SJSA1 (cell line): ENCODE measurements at regions not wholly inside any gene's neighbourhood (a gene's known extent, or its start where the extent isn't known, plus 50 kb on each side); places are given as distances from the start of the nearest gene placed in this dataset.

Experiments
- DNase-seq, 2 experiments: peaks; one replicate each; pipeline ENCODE4 v3.0.0-alpha.2; 2015 to 2020; ENCODE audit warnings: low spot score in 2 of 2, low read depth in 1 of 2
- H3K27ac ChIP-seq: fragments of 250-450 bp; sonication (Bioruptor Pico); 2 replicates; pipeline ENCODE4 v1.5.1; 2020; ENCODE audit warnings: mild to moderate bottlenecking, moderate library complexity
- H3K27me3 ChIP-seq: fragments of 250-450 bp; sonication (Bioruptor Pico); replicated peaks from 2 replicates; pipeline ENCODE4 v1.5.1; 2020; ENCODE audit warnings: mild to moderate bottlenecking, moderate library complexity
- H3K36me3 ChIP-seq: fragments of 250-450 bp; sonication (Bioruptor Pico); 2 replicates; pipeline ENCODE4 v1.5.1; 2020; ENCODE audit warnings: mild to moderate bottlenecking
- H3K4me1 ChIP-seq: fragments of 250-450 bp; sonication (Bioruptor Pico); replicated peaks from 2 replicates; pipeline ENCODE4 v1.6.1; 2021; ENCODE audit warnings: mild to moderate bottlenecking
- H3K4me3 ChIP-seq: fragments of 250-450 bp; sonication (Bioruptor Pico); 2 replicates; pipeline ENCODE4 v1.5.1; 2020; ENCODE audit warnings: mild to moderate bottlenecking
- H3K9me3 ChIP-seq: fragments of 250-450 bp; sonication (Bioruptor Pico); replicated peaks from 2 replicates; pipeline ENCODE4 v1.5.1; 2020; ENCODE audit warnings: mild to moderate bottlenecking

DNA sequence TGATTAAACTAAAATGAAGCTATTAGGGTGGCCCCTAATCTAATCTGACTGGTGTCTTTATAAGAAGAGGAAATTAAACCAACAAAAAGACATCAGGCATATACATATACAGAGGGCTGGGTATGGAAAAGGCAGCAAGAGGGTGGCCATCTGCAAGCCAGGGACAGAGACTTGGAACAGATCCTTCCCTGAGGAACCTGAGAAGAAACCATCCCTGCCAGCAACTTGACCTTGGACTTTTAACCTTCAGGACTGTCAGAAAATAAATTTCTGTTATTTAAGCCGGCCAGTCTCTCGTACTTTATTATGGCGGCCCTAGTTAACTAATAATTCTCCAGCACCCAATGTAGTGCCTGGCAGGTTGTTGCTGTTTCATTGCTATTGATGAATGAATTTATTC is 361.5 kb upstream of the PDGFD start:
- Histone ChIP-seq H3K9me3 (no peaks in the 10 kb centered on the region), H3K4me3 (no peak overlapping the region), H3K36me3 (no peaks in the 10 kb centered on the region)

DNA sequence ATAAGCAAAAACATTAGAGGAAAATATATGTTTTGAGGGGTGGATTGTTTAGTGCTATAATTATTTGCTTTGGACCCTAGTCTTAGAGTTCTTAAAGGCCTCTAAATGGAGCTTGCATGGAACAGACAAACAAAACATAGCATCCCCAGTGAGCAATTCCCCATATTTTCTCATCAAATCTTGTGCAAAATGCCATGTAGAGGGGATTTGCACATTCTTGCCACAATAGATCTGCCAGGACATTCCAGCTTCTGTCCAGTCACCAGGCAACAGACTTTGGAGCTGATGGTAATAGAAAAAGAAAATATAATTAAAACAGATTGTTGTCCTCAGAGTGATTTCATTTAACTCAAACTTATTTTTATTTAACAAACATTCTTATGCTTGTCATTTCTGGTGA is 360.3 kb upstream of the PDGFD start:
- Histone ChIP-seq H3K27ac (no peak overlapping the region), H3K4me1 (no peaks in the 10 kb centered on the region), H3K36me3 (no peaks in the 10 kb centered on the region), H3K9me3 (no peaks in the 10 kb centered on the region), H3K4me3 (no peak overlapping the region), H3K27me3 (no peaks in the 10 kb centered on the region)
- DNase-seq, result no peak

More for the DNA sequence above, 361.5 kb upstream of the PDGFD start:
- H3K27me3 ChIP-seq, result no peaks in the 10 kb centered on the region
- no peak overlapping the region for H3K27ac ChIP-seq
- no peak for DNase-seq
- no peaks in the 10 kb centered on the region for H3K4me1 ChIP-seq

DNA sequence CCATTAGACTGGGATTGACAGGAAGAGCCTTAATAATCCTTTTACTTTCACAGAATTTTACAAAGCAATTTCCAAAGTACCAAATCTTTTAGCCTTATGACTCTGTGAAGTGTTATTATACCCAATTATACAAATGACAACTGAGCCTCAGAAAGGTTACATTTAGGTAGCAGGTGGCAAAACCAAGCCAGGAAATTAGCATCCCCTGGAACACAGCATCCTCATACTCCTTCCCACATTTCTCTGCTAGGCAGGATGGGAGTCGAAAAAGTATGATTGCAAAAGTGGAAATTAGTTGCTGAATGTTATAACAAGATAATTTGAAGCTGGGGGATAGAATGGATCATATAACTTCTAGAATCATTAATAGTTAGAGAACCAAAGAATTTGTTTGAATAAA is 359.7 kb upstream of the PDGFD start:
- no peak for DNase-seq
- Histone ChIP-seq H3K27ac (no peak overlapping the region), H3K9me3 (no peaks in the 10 kb centered on the region), H3K36me3 (no peaks in the 10 kb centered on the region), H3K27me3 (no peaks in the 10 kb centered on the region), H3K4me1 (no peaks in the 10 kb centered on the region), H3K4me3 (no peak overlapping the region)

DNA sequence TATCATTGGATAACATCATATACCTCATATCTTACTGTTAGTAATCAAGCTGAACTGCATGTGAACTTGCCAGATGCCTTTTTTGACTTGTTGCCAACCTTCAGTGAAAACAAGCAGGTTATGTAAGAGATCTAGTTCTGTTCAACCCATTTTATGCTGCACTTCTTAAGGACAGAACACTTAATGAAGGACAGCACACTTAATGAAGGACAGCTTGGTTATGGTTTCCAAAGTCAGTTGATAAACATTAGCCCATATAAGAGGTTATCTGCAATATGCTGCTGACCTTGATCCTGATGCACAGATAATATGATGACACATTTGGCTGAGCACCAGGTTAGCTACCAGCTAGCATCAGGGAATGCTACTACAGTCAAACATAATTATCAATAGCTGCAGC is 358.7 kb upstream of the PDGFD start:
- no peak overlapping the region for H3K27ac ChIP-seq
- H3K36me3 ChIP-seq, result no peaks in the 10 kb centered on the region
- no peaks in the 10 kb centered on the region for H3K4me1 ChIP-seq
- no peaks in the 10 kb centered on the region for H3K27me3 ChIP-seq
- no peak for DNase-seq
- H3K4me3 ChIP-seq, result no peak overlapping the region
- no peaks in the 10 kb centered on the region for H3K9me3 ChIP-seq

DNA sequence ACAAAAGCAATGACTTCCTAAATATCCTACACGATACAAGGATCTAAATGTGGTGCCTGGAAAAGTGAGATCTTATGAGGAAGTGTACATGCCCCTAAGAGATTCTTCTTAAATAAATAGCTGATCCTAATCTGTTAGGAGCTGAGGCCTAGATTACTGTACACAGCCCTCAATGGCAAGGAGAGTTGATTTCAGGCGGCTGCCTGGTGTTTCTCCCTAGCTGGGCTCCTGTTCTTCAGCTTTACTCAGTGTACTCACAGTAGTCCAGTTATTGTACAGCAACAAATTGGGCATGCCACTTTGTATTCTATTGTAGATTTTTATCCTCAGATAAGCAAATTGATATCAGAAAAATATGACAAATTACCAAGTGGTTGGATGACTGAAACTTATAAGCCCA is 358.2 kb upstream of the PDGFD start:
- no peaks in the 10 kb centered on the region for H3K4me1 ChIP-seq
- no peaks in the 10 kb centered on the region for H3K36me3 ChIP-seq
- no peak overlapping the region for H3K4me3 ChIP-seq
- no peaks in the 10 kb centered on the region for H3K9me3 ChIP-seq
- no peak overlapping the region for H3K27ac ChIP-seq
- H3K27me3 ChIP-seq, result no peaks in the 10 kb centered on the region
- no peak for DNase-seq

DNA sequence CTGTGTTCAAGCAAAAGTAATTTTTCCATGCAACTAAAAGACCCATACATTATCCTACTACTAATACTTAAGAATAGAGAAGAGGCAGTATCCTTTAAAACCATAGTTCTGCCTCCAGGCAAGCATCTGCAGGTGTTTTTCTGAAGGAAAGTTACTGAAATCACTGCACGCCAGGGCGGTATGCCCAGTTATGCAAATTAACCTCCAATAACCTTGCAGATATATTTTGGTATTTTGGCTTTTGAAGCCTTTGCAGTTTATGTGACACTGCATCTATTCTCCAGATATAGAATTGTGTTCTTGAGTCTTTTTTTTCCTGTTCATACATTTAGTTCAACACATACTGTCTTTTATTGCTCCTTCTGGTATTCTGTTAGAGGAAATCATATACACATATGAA is 346.2 kb upstream of the PDGFD start:
- H3K9me3 ChIP-seq, result no peaks in the 10 kb centered on the region
- no peak overlapping the region for H3K4me3 ChIP-seq
- no peaks in the 10 kb centered on the region for H3K27me3 ChIP-seq
- no peaks in the 10 kb centered on the region for H3K36me3 ChIP-seq
- no peaks in the 10 kb centered on the region for H3K4me1 ChIP-seq
- no peak for DNase-seq
- no peak overlapping the region for H3K27ac ChIP-seq

DNA sequence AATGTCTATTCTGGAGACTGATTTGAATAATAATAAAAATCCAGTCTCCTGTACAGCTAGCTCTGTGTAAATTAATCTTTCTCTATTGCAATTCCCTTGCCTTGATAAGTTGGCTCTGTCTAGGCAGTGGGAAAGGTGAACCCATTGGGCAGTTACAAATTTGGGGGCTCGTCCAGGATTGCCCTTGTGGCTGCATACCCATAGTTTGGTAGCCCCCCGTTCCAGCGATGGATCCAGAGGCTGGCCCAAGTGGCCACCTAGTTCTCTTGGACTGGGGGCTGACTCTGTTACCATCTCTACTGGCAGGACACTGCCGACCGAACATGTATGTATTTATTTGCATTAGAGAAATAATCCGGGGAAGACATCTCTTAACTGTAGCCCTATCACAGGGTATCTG is 326.2 kb upstream of the PDGFD start:
- Histone ChIP-seq H3K4me3 (no peak overlapping the region), H3K27ac (no peak overlapping the region), H3K36me3 (no peaks in the 10 kb centered on the region), H3K4me1 (no peaks in the 10 kb centered on the region), H3K9me3 (no peaks in the 10 kb centered on the region), H3K27me3 (no peaks in the 10 kb centered on the region)
- DNase-seq, result no peak

DNA sequence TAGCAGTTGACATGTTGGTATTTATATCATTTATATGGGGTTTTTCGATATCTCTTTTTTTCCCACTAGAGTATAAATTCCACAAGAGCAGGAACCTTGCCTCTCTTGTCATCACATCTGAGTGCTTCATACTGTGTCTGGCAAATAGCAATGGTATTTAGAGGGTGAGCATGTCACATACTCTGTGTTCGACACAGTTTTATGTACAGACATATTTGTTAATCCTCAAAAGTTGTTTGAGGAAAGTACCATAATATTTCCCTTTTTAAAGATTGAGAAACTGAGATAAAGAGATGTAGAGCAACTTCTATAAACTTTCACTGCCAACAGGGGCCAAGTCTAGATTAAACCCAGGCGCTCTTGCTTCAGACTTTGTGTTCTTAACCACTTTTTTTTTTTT is 324.6 kb upstream of the PDGFD start:
- Histone ChIP-seq H3K4me1 (no peaks in the 10 kb centered on the region), H3K27ac (no peak overlapping the region), H3K9me3 (no peaks in the 10 kb centered on the region), H3K36me3 (no peaks in the 10 kb centered on the region), H3K27me3 (no peaks in the 10 kb centered on the region), H3K4me3 (no peak overlapping the region)
- no peak for DNase-seq

DNA sequence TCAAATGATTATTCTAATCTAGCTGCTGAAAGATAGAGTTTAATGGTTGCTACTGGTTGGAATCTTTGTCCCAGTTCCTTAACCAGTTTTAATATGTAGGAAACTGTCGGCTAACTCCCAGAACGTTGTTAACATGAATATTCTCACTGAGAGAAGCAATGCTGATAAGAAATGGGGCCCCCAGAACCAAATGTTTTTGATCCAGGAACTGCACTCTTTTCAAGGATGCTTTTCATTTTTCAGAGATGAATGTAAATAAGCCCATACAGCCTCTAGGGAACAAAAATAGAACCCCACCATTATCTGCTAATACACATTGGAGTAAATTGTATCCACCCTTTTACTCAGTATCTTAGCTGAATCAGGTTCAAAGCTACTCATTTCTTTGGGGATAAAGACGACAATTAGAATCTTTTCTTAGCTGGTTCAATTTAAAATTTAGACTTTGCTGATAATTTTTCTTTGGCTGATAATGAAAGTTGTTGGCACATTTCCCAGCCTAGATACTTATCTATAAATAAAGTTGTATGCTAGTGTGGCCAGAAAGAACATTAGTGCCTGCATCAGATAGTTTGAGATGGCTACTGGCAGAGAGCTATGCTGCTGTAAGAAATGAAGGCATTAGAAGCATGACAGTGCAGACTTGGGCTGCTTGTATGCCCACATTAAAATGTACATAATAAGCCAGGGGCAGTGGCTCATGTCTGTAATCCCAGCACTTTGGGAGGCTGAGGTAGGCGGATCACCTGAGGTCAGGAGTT is 323.3 kb upstream of the PDGFD start:
- H3K27ac ChIP-seq, result no peak overlapping the region
- H3K36me3 ChIP-seq, result no peaks in the 10 kb centered on the region
- H3K4me3 ChIP-seq, result no peak overlapping the region
- no peaks in the 10 kb centered on the region for H3K27me3 ChIP-seq
- no peaks in the 10 kb centered on the region for H3K4me1 ChIP-seq
- H3K9me3 ChIP-seq, result no peaks in the 10 kb centered on the region
- no peak for DNase-seq

DNA sequence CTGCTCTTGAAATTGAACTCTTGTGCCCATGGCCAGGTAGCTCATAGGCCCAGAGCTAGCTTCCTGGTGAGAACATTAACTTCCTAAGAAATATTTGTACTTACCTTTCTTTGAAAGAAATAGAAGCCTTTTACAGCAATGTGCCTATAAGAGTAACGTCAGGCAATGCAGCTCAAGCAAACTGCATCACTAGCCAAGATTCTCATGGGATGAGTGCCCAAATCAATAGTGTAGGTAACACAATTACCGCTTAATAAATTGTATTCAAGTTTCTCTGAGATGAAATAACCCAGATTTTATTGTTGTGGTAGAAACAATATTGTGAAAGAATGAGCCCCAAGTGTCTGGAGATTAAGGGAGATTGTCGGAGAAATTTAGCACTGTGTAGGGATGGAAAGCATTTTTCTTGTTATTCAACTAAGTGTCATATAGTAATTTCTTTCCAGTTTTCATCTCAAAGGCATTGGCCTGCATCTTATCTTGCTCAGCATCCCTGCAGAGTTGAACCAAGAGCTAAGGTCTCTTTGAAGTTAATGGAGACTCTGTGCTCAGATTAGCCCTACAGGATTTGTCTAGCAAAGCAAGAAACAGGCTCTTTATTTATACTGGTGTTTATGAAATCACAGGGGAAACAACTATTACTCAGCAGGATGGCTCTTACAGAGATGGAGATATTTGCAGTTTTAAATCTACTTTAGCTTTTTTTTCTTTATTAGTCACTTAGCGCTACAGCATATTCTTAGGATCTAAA is 321.0 kb upstream of the PDGFD start:
- Histone ChIP-seq H3K4me3 (no peak overlapping the region), H3K4me1 (no peaks in the 10 kb centered on the region), H3K9me3 (no peaks in the 10 kb centered on the region), H3K27me3 (no peaks in the 10 kb centered on the region), H3K27ac (no peak overlapping the region), H3K36me3 (no peaks in the 10 kb centered on the region)
- DNase-seq, result no peak

DNA sequence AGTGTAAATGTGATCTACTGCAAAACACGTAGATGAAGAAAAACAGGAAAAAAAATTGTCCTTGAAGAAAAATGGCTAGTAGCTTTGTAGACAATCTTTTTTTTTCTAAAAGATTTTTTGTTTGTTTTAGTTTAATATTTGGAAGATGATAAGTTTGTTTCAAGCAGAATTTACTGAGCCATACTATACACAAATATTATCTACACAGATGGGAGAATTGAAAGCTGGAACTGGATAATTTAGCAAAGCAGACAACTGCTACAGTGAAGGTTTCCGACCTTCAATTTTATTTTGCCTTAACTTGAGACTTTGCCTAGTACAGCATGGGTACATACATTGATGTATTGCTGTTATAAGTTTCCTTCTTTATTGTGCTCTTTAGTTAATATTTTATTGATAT is 313.0 kb upstream of the PDGFD start:
- no peak for DNase-seq
- no peaks in the 10 kb centered on the region for H3K27me3 ChIP-seq

DNA sequence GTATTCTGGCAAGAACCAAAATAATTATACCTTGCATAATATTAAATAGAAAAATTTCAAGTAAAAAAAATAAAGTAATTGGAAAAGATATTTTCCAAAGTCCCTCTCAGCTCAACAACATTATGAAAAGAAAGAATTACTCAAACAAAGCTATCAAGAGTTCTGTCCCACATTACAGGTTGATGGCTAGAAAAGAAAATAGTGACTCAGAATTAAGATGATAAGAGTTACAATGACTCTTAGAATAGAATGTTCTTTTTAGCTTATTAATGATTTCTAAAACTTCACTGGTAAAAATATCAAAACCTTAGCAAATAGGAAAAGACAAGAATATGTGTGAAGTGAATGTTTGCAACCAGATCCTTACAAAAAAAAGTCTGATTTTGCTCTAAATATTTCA is 312.5 kb upstream of the PDGFD start:
- H3K9me3 ChIP-seq, result no peaks in the 10 kb centered on the region
- no peaks in the 10 kb centered on the region for H3K36me3 ChIP-seq
- no peaks in the 10 kb centered on the region for H3K4me1 ChIP-seq
- no peak overlapping the region for H3K4me3 ChIP-seq
- H3K27ac ChIP-seq, result no peak overlapping the region
- no peaks in the 10 kb centered on the region for H3K27me3 ChIP-seq
- DNase-seq, result no peak

More for the DNA sequence above, 313.0 kb upstream of the PDGFD start:
- Histone ChIP-seq H3K4me3 (no peak overlapping the region), H3K4me1 (no peaks in the 10 kb centered on the region), H3K9me3 (no peaks in the 10 kb centered on the region), H3K36me3 (no peaks in the 10 kb centered on the region), H3K27ac (no peak overlapping the region)

DNA sequence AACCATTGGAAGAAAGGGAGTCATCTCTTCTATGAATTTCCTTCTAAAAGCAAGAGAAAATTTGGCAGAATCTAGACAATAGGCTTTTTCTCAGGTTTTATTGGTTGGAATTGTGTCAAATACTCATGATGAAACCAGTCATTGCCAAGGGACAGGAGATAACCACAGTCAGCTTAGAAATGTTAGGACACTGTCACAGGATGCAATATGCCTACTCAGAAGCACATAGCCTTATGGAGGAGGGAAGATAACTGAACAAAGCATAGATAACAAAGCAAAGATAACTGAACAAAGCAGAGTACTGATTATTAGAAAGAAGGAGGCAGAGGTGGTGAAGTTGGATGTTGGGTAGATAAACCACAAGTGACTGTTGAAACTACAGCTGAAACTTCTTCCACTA is 303.5 kb upstream of the PDGFD start:
- H3K27ac ChIP-seq, result no peak overlapping the region
- no peak for DNase-seq
- no peaks in the 10 kb centered on the region for H3K9me3 ChIP-seq
- no peaks in the 10 kb centered on the region for H3K4me1 ChIP-seq
- no peaks in the 10 kb centered on the region for H3K27me3 ChIP-seq
- H3K36me3 ChIP-seq, result no peaks in the 10 kb centered on the region
- H3K4me3 ChIP-seq, result no peak overlapping the region

DNA sequence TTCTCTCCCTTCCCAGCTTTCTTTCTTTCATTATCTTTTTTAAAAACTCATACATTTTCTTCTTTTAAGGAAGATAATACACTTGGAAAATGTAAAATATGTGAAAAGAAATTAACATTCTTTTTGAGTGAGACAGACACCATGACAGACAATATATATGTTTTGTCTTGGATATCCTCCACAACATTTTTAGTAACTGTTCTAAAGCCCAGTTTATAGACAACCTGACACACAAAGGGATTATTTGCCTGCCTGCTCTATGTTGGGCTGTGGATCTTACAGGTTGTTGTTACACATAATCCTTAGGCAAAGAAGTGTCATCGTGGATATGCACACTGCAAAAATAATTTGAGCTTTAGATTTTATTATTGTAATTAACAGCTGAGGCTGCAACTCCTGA is 301.4 kb upstream of the PDGFD start:
- no peaks in the 10 kb centered on the region for H3K4me1 ChIP-seq
- DNase-seq, result no peak
- H3K36me3 ChIP-seq, result no peaks in the 10 kb centered on the region
- H3K4me3 ChIP-seq, result no peak overlapping the region
- no peak overlapping the region for H3K27ac ChIP-seq
- no peaks in the 10 kb centered on the region for H3K27me3 ChIP-seq
- H3K9me3 ChIP-seq, result no peaks in the 10 kb centered on the region
